DOHH2 (cell line): ENCODE measurements at regions not wholly inside any gene's neighbourhood (a gene's known extent, or its start where the extent isn't known, plus 50 kb on each side); places are given as distances from the start of the nearest gene placed in this dataset.

Experiments used
- EZH2phosphoT487 ChIP-seq: fragments of 200-600 bp; sonication (generic); IDR thresholded peaks from 2 replicates; pipeline ENCODE4 v1.6.1; 2017; ENCODE audit warnings: borderline replicate concordance, mild to moderate bottlenecking, antibody characterized with exemption, low read length, moderate library complexity, mixed read lengths
- TF ChIP-seq, protein P1 (sequence below): fragments of 200-600 bp; sonication (generic); IDR thresholded peaks from one replicate; pipeline ENCODE4 v1.5.1; 2014; ENCODE audit warnings: antibody characterized with exemption, mild to moderate bottlenecking, low read depth, low read length; ENCODE audit not compliant: poor library complexity, severe bottlenecking

DNA sequence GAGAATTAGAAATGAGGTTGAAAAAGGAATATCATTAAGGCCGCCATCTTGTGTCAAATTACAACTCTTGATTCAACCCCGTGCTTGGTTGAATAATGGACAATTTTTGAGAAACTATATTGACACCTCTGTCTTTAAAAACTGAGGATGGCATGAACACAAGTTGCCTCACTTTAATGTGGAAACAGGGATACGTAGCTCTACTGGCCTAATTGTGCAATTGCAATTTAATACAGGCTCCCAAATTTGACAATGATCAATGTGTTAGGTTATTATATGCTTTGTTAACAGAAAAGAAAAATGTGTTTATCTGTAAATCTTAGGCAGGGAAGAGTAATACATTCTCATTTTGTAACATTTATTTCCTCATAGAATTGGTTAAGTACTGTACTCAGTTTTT is 77.1 kb upstream of the MCTP2 start:
- TF ChIP-seq, protein P1, sequence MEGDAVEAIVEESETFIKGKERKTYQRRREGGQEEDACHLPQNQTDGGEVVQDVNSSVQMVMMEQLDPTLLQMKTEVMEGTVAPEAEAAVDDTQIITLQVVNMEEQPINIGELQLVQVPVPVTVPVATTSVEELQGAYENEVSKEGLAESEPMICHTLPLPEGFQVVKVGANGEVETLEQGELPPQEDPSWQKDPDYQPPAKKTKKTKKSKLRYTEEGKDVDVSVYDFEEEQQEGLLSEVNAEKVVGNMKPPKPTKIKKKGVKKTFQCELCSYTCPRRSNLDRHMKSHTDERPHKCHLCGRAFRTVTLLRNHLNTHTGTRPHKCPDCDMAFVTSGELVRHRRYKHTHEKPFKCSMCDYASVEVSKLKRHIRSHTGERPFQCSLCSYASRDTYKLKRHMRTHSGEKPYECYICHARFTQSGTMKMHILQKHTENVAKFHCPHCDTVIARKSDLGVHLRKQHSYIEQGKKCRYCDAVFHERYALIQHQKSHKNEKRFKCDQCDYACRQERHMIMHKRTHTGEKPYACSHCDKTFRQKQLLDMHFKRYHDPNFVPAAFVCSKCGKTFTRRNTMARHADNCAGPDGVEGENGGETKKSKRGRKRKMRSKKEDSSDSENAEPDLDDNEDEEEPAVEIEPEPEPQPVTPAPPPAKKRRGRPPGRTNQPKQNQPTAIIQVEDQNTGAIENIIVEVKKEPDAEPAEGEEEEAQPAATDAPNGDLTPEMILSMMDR, result peak; percentile 40
- no peak for TF ChIP-seq EZH2phosphoT487
